DND-41 (cell line): ENCODE measurements at regions not wholly inside any gene's neighbourhood (a gene's known extent, or its start where the extent isn't known, plus 50 kb on each side); places are given as distances from the start of the nearest gene placed in this dataset.

Experiments used
- EZH2 ChIP-seq: IDR thresholded peaks from 3 replicates; pipeline ENCODE4 v1.6.1; 2012; ENCODE audit warnings: borderline replicate concordance, low read depth, mild to moderate bottlenecking, moderate library complexity, low read length, inconsistent platforms; ENCODE audit not compliant: severe bottlenecking
- TF ChIP-seq, protein P1 (sequence below): IDR thresholded peaks from 2 replicates; pipeline ENCODE4 v1.5.1; 2012; ENCODE audit warnings: borderline replicate concordance, low read length, moderate library complexity, mild to moderate bottlenecking; ENCODE audit not compliant: poor library complexity, severe bottlenecking; ENCODE audit errors: extremely low read depth

GRCh38 chr6:125596020-125596419, 153.4 kb upstream of the HEY2 start:
- TF ChIP-seq, protein P1, sequence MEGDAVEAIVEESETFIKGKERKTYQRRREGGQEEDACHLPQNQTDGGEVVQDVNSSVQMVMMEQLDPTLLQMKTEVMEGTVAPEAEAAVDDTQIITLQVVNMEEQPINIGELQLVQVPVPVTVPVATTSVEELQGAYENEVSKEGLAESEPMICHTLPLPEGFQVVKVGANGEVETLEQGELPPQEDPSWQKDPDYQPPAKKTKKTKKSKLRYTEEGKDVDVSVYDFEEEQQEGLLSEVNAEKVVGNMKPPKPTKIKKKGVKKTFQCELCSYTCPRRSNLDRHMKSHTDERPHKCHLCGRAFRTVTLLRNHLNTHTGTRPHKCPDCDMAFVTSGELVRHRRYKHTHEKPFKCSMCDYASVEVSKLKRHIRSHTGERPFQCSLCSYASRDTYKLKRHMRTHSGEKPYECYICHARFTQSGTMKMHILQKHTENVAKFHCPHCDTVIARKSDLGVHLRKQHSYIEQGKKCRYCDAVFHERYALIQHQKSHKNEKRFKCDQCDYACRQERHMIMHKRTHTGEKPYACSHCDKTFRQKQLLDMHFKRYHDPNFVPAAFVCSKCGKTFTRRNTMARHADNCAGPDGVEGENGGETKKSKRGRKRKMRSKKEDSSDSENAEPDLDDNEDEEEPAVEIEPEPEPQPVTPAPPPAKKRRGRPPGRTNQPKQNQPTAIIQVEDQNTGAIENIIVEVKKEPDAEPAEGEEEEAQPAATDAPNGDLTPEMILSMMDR = no peak
- TF ChIP-seq EZH2 = no peak
